Esophagus squamous epithelium (tissue), 5 donors: ENCODE measurements at regions not wholly inside any gene's neighbourhood (a gene's known extent, or its start where the extent isn't known, plus 50 kb on each side); places are given as distances from the start of the nearest gene placed in this dataset.

Experiments
- DNase-seq: peaks from one replicate; lab custom pipeline; 2025; lab: John Stamatoyannopoulos, UW
- H3K27ac ChIP-seq, 4 donors: fragments of 200-600 bp; sonication (generic); one replicate each; pipeline ENCODE4 v1.5.1; 2016 to 2019; ENCODE audit warnings: mild to moderate bottlenecking in 1 of 4
- H3K27me3 ChIP-seq, 4 donors: fragments of 200-600 bp; sonication (generic); 1 replicate in 3 of 4; 2 replicates in 1 of 4; pipeline versions ENCODE4 v1.5.1 to v1.6.0; 2017 to 2021; ENCODE audit warnings: antibody characterized with exemption in 1 of 4
- H3K36me3 ChIP-seq, 3 donors: fragments of 200-600 bp; sonication (generic); one replicate each; pipeline ENCODE4 v1.5.1; 2016 to 2019
- H3K4me1 ChIP-seq, 3 donors: fragments of 200-600 bp; sonication (generic); one replicate each; pipeline ENCODE4 v1.5.1; 2017 to 2019
- H3K4me3 ChIP-seq, 4 donors: fragments of 200-600 bp; sonication (generic); 1 replicate in 3 of 4; 2 replicates in 1 of 4; pipeline ENCODE4 v1.5.1; 2016 to 2019; ENCODE audit warnings: mild to moderate bottlenecking in 2 of 4, moderate library complexity in 1 of 4
- H3K9me3 ChIP-seq, 3 donors: fragments of 200-600 bp; sonication (generic); one replicate each; pipeline ENCODE4 v1.5.1; 2016 to 2019
- POLR2A ChIP-seq, 4 donors: fragments of 450-650 bp; IDR thresholded peaks; one replicate each; pipeline ENCODE4 v1.6.1; 2017; ENCODE audit warnings: antibody characterized with exemption in 4 of 4, mild to moderate bottlenecking in 4 of 4, moderate library complexity in 3 of 4
- WGBS, 2 donors: methylation state at CpG; one replicate each; pipeline ENCODE4 v1.1.5; 2018; 5-methylcytosine and 5-hydroxymethylcytosine counted together
- intact Hi-C: fragments of 100-400 bp; cut with DNase I; formaldehyde crosslinking; loops from one replicate; pipeline ENCODE4 v1.15.0; 2022
- TF ChIP-seq, protein P1 (sequence below), 6 experiments: fragments of 450-650 bp in 4 of 6; fragments of 200-600 bp in 2 of 6; sonication (generic) in 2 of 6; IDR thresholded peaks; one replicate each; pipeline ENCODE4 v1.5.1; 2016 to 2019; ENCODE audit warnings: antibody characterized with exemption in 6 of 6, mild to moderate bottlenecking in 4 of 6, moderate library complexity in 4 of 6
- donor health status: DM: yes; HTN: yes; CAD: no.

GRCh38 chrX:13373431-13374187, 53.8 kb upstream of the ATXN3L start:
- no peak overlapping the region for H3K4me3 ChIP-seq
- no peak for DNase-seq
- WGBS, 2 donors = 7 to 48% methylated on average over 7 of the region's 7 CpGs
- H3K4me1 ChIP-seq = peaks cover 0 to 51% (median 7%) of the 10 kb centered on the region in 3 donors
- H3K9me3 ChIP-seq = no peaks in the 10 kb centered on the region
- peak overlapping the region; percentile 54 to 74 (median 66) for H3K27ac ChIP-seq
- TF ChIP-seq POLR2A (IDR thresholded peaks at IDR 0.05) = no peak
- TF ChIP-seq, protein P1, sequence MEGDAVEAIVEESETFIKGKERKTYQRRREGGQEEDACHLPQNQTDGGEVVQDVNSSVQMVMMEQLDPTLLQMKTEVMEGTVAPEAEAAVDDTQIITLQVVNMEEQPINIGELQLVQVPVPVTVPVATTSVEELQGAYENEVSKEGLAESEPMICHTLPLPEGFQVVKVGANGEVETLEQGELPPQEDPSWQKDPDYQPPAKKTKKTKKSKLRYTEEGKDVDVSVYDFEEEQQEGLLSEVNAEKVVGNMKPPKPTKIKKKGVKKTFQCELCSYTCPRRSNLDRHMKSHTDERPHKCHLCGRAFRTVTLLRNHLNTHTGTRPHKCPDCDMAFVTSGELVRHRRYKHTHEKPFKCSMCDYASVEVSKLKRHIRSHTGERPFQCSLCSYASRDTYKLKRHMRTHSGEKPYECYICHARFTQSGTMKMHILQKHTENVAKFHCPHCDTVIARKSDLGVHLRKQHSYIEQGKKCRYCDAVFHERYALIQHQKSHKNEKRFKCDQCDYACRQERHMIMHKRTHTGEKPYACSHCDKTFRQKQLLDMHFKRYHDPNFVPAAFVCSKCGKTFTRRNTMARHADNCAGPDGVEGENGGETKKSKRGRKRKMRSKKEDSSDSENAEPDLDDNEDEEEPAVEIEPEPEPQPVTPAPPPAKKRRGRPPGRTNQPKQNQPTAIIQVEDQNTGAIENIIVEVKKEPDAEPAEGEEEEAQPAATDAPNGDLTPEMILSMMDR (IDR thresholded peaks at IDR 0.05) = no peak
- intact Hi-C loops = no loop called here
- H3K36me3 ChIP-seq = no peaks in the 10 kb centered on the region
- H3K27me3 ChIP-seq = no peaks in the 10 kb centered on the region

DNA sequence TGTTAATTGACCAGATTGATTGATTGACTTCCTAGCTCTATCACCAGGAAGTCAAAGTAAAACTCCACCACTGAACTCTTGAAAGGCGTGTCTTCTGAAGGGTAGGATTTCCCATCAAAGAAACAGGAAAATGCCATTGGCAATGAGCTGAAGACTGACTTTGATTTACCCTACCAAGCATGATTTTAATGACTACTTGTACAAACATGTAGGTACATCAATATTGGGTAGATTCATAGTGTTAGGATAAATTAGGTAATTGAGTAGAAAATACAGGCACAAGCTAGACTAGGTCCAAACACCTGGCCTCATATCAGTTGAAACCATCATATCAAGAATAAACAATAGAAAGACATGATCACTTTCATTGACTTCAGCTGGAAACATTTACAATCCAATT, 53.2 kb upstream of the ATXN3L start:
- WGBS, 2 donors = 50% methylated on average over 1 of the region's 1 CpG
- H3K27me3 ChIP-seq = no peaks in the 10 kb centered on the region
- TF ChIP-seq POLR2A (IDR thresholded peaks at IDR 0.05) = no peak
- TF ChIP-seq, protein P1 (IDR thresholded peaks at IDR 0.05) = no peak
- no peak for DNase-seq
- no peaks in the 10 kb centered on the region for H3K9me3 ChIP-seq
- H3K36me3 ChIP-seq = no peaks in the 10 kb centered on the region
- H3K4me3 ChIP-seq = no peak overlapping the region
- peaks cover 0 to 51% (median 7%) of the 10 kb centered on the region in 3 donors for H3K4me1 ChIP-seq
- intact Hi-C loops = no loop called here
- H3K27ac ChIP-seq = peak overlapping the region; percentile 54 to 74 (median 66)

GRCh38 chrX:13372203-13372980, 52.5 kb upstream of the ATXN3L start:
- Histone ChIP-seq H3K27me3 (no peaks in the 10 kb centered on the region), H3K36me3 (no peaks in the 10 kb centered on the region), H3K27ac (peak overlapping the region in 2 of 4 donors; percentile 25 to 74), H3K4me3 (no peak overlapping the region), H3K9me3 (no peaks in the 10 kb centered on the region), H3K4me1 (peaks cover 0 to 45% (median 7%) of the 10 kb centered on the region in 3 donors)
- WGBS, 2 donors = 54 to 66% methylated on average over 2 of the region's 2 CpGs
- TF ChIP-seq, protein P1 (IDR thresholded peaks at IDR 0.05) = no peak
- no peak for TF ChIP-seq POLR2A (IDR thresholded peaks at IDR 0.05)
- no peak for DNase-seq
- intact Hi-C loops = no loop called here

DNA sequence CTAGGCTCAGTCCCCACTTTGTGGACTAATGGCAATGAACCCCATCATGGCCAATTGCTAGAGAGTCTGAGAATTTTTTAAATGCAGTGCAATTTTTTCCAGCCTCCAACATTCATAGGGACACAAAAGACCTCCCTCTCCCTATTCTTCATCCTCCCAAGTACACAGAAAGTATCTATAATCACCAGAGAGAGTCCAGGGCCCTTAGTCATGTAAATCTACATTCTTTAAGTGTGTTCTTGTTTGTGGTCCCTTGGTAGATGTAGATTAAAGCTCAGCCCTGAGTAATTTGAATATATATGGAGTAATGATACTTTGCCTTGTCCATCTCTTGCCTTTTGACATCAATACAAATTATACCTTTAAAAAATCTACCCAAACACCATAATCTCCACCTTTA, 51.3 kb upstream of the ATXN3L start:
- H3K9me3 ChIP-seq = no peaks in the 10 kb centered on the region
- TF ChIP-seq, protein P1 (IDR thresholded peaks at IDR 0.05) = no peak
- TF ChIP-seq POLR2A (IDR thresholded peaks at IDR 0.05) = no peak
- H3K4me3 ChIP-seq = no peak overlapping the region
- no peaks in the 10 kb centered on the region for H3K36me3 ChIP-seq
- intact Hi-C loops = no loop called here
- H3K4me1 ChIP-seq = peaks cover 0 to 33% (median 3%) of the 10 kb centered on the region in 3 donors
- H3K27ac ChIP-seq = no peak overlapping the region
- H3K27me3 ChIP-seq = no peaks in the 10 kb centered on the region
- DNase-seq = no peak

DNA sequence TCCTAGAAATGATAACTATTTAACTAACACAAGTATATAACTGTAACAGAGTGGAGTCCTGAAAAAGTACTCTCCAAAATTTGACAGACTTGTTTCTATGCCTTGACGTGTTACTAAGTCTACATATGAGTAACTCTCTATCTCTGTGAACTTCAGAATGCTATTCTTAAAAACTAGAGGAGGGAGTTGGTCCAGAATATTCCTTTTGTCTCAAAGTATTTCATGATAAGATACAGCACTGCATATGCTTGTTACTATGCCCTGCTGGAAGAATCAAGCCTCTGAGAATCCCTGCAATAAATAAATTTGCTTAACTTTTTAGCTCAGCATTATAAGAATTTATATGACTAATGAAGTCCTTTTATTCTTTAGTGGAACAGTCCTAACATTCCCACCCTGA, 50.9 kb upstream of the ATXN3L start:
- intact Hi-C loops = no loop called here
- Histone ChIP-seq H3K4me3 (no peak overlapping the region), H3K4me1 (peaks cover 0 to 30% (median 3%) of the 10 kb centered on the region in 3 donors), H3K9me3 (no peaks in the 10 kb centered on the region), H3K36me3 (no peaks in the 10 kb centered on the region), H3K27me3 (no peaks in the 10 kb centered on the region), H3K27ac (no peak overlapping the region)
- WGBS, 2 donors = 0 to 35% methylated on average over 1 of the region's 1 CpG
- DNase-seq = no peak
- TF ChIP-seq POLR2A (IDR thresholded peaks at IDR 0.05) = no peak
- TF ChIP-seq, protein P1 (IDR thresholded peaks at IDR 0.05) = no peak
